SH-SY5Y (cell line): ENCODE measurements at regions not wholly inside any gene's neighbourhood (a gene's known extent, or its start where the extent isn't known, plus 50 kb on each side); places are given as distances from the start of the nearest gene placed in this dataset.

Experiments used
- GATA2 ChIP-seq: IDR thresholded peaks from 2 replicates; pipeline ENCODE4 v1.6.1; 2011; ENCODE audit warnings: mild to moderate bottlenecking, low read depth, low read length
- GATA3 ChIP-seq: IDR thresholded peaks from 2 replicates; pipeline ENCODE4 v1.6.1; 2011; ENCODE audit warnings: low read depth, mild to moderate bottlenecking, low read length, moderate library complexity

- TF ChIP-seq GATA2: peak; percentile 60; the same call in 1 of the 2 replicates
- peak; percentile 77 for TF ChIP-seq GATA3
These were observed 58.2 kb upstream of the RXFP2 start for GRCh38 chr13:31681133-31681532.
